Transverse colon (tissue), 4 donors: ENCODE measurements at regions not wholly inside any gene's neighbourhood (a gene's known extent, or its start where the extent isn't known, plus 50 kb on each side); places are given as distances from the start of the nearest gene placed in this dataset.

Source experiments
- DNase-seq: peaks from one replicate; pipeline ENCODE4 v3.0.0-alpha.2; 2019
- H3K27ac ChIP-seq, 4 donors: fragments of 200-600 bp; sonication (generic); 2 replicates each; pipeline ENCODE4 v1.5.1; 2016 to 2018; ENCODE audit warnings: inconsistent platforms in 4 of 4
- H3K27me3 ChIP-seq: fragments of 200-600 bp; sonication (generic); 2 replicates; pipeline ENCODE4 v1.5.1; 2017; ENCODE audit warnings: inconsistent platforms
- H3K36me3 ChIP-seq, 4 donors: fragments of 200-600 bp; sonication (generic); 2 replicates each; pipeline ENCODE4 v1.5.1; 2017 to 2019; ENCODE audit warnings: inconsistent platforms in 4 of 4
- H3K4me1 ChIP-seq, 4 donors: fragments of 200-600 bp; sonication (generic); 2 replicates each; pipeline ENCODE4 v1.5.1; 2017 to 2020; ENCODE audit warnings: inconsistent platforms in 4 of 4
- H3K4me3 ChIP-seq, 4 donors: fragments of 200-600 bp; sonication (generic); 1 replicate in 1 of 4; 2 replicates in 3 of 4; pipeline versions ENCODE4 v1.5.1 to v1.6.1; 2017 to 2019; ENCODE audit warnings: inconsistent platforms in 4 of 4
- H3K9me3 ChIP-seq, 2 donors: fragments of 200-600 bp; sonication (generic); 2 replicates each; pipeline ENCODE4 v1.5.1; 2017 to 2019; ENCODE audit warnings: inconsistent platforms in 2 of 2
- EP300 ChIP-seq: sonication (generic); formaldehyde crosslinking; IDR thresholded peaks from one replicate; pipeline ENCODE4 v1.6.1; 2017; ENCODE audit warnings: antibody characterized with exemption, low read depth
- POLR2A ChIP-seq: fragments of 450-650 bp; IDR thresholded peaks from one replicate; pipeline ENCODE4 v1.6.1; 2016; ENCODE audit warnings: antibody characterized with exemption, mild to moderate bottlenecking, moderate library complexity
- POLR2AphosphoS5 ChIP-seq, 3 donors: sonication (generic); formaldehyde crosslinking; IDR thresholded peaks; one replicate each; pipeline ENCODE4 v1.6.1; 2016; ENCODE audit warnings: antibody characterized with exemption in 3 of 3
- WGBS, 2 donors: methylation state at CpG; one replicate each; pipeline ENCODE4 v1.1.5; 2018; ENCODE audit warnings: low coverage in 1 of 2; 5-methylcytosine and 5-hydroxymethylcytosine counted together
- in situ Hi-C, 4 donors: fragments of 200-750 bp; cut with MboI; loops; one replicate each; pipeline versions ENCODE4 v1.15.0 to v1.15.1; 2017; ENCODE audit warnings: low sequenced_read_pairs in 3 of 4, low pct_ligation_motif_present in 1 of 4, low pct_unique_long_range_greater_than_20kb in 1 of 4
- intact Hi-C: fragments of 100-400 bp; cut with DNase I; formaldehyde crosslinking; loops from one replicate; pipeline ENCODE4 v1.15.1; 2023; ENCODE audit warnings: low total_unique reads
- TF ChIP-seq, protein P1 (sequence below), 5 experiments: fragments of 200-600 bp in 3 of 5; fragments of 450-650 bp in 2 of 5; sonication (generic) in 3 of 5; IDR thresholded peaks; 1 replicate in 2 of 5; 2 replicates in 3 of 5; pipeline ENCODE4 v1.5.1; 2016 to 2017; ENCODE audit warnings: antibody characterized with exemption in 5 of 5, inconsistent platforms in 3 of 5, mild to moderate bottlenecking in 2 of 5, moderate library complexity in 1 of 5

DNA sequence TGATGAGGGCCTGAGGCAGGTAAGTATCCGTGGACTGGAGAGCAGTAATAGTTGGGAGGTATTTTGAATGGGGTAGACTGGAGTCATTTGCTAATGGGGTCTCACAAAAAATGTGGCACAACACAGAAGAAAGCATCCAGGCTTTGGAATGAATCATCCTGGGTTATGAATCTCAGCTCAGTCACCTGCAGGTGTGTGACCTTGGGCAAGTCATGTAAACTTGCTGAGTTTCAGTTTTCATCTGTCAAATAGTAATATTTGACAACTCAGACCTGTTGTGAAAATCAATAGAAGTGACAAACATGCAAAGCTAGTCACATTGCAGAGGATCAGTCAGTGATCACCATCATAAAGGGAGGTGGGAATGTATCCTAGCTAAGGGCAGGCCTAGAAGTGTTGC is 232.0 kb upstream of the TENM4 start:
- 78 to 82% methylated on average over 1 of the region's 1 CpG for WGBS, 2 donors
- H3K9me3 ChIP-seq, result no peaks in the 10 kb centered on the region
- no peak overlapping the region for H3K27ac ChIP-seq
- intact Hi-C loops (no loop called here), in situ Hi-C loops (no loop called here)
- no peaks in the 10 kb centered on the region for H3K4me1 ChIP-seq
- DNase-seq, result no peak
- H3K27me3 ChIP-seq, result no peaks in the 10 kb centered on the region
- no peaks in the 10 kb centered on the region for H3K36me3 ChIP-seq
- TF ChIP-seq EP300 (no peak), POLR2AphosphoS5 (IDR thresholded peaks at IDR 0.05) (no peak), POLR2A (no peak)
- TF ChIP-seq, protein P1, sequence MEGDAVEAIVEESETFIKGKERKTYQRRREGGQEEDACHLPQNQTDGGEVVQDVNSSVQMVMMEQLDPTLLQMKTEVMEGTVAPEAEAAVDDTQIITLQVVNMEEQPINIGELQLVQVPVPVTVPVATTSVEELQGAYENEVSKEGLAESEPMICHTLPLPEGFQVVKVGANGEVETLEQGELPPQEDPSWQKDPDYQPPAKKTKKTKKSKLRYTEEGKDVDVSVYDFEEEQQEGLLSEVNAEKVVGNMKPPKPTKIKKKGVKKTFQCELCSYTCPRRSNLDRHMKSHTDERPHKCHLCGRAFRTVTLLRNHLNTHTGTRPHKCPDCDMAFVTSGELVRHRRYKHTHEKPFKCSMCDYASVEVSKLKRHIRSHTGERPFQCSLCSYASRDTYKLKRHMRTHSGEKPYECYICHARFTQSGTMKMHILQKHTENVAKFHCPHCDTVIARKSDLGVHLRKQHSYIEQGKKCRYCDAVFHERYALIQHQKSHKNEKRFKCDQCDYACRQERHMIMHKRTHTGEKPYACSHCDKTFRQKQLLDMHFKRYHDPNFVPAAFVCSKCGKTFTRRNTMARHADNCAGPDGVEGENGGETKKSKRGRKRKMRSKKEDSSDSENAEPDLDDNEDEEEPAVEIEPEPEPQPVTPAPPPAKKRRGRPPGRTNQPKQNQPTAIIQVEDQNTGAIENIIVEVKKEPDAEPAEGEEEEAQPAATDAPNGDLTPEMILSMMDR (IDR thresholded peaks at IDR 0.05), result no peak
- H3K4me3 ChIP-seq, result no peak overlapping the region

DNA sequence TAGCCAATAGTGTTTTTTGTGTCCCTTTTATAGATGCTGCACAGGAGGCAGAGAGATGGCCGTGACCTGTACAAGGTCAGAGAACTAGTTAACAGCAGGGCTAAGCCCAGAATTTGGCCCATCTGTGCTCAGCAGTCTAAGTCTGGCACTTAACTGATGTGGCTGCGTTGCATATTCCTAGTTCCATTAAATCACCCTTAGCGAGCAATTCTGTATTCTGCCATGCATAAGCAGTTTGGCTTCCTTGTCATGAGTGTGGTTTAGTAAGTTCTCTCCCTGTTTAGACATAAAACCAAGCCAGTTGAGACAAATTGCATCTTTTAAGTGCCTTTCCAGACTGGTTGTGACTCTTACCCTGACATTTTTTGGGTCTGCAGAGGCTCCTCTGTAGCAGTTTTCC is 230.6 kb upstream of the TENM4 start:
- intact Hi-C loops, result no loop called here

DNA sequence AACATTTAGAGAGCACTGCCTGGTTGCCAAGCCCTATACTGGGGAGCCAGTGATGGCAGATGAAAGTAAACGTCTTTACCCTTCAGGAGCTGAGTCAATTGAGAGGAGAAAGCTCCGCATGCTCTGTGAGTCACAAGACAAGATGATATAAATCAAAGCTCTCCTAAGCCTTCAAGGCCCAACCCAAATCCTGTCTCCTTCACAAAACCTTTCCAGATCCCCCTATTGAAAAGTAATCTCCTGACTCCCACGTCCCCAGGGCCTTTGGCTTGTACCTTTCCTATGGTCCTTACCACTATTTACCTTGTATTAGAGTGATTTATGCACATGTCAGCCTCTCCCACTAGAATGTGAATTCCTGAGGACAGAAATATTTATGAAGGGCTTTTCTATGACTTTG is 230.1 kb upstream of the TENM4 start:
- Histone ChIP-seq H3K27ac (no peak overlapping the region), H3K9me3 (no peaks in the 10 kb centered on the region), H3K36me3 (no peaks in the 10 kb centered on the region), H3K4me3 (no peak overlapping the region), H3K27me3 (no peaks in the 10 kb centered on the region), H3K4me1 (no peaks in the 10 kb centered on the region)
- WGBS, 2 donors, result 58 to 65% methylated on average over 2 to 3 of the region's 3 CpGs
- in situ Hi-C loops, result no loop called here
- DNase-seq, result no peak
- TF ChIP-seq EP300 (no peak), POLR2A (no peak), POLR2AphosphoS5 (IDR thresholded peaks at IDR 0.05) (no peak)
- TF ChIP-seq, protein P1 (IDR thresholded peaks at IDR 0.05), result no peak
- intact Hi-C loops, result no loop called here

More for the DNA sequence above, 230.6 kb upstream of the TENM4 start:
- Histone ChIP-seq H3K27me3 (no peaks in the 10 kb centered on the region), H3K4me1 (no peaks in the 10 kb centered on the region), H3K27ac (no peak overlapping the region), H3K9me3 (no peaks in the 10 kb centered on the region), H3K36me3 (no peaks in the 10 kb centered on the region), H3K4me3 (no peak overlapping the region)
- TF ChIP-seq, protein P1 (IDR thresholded peaks at IDR 0.05), result no peak
- TF ChIP-seq EP300 (no peak), POLR2A (no peak), POLR2AphosphoS5 (IDR thresholded peaks at IDR 0.05) (no peak)
- DNase-seq, result no peak
- 71 to 78% methylated on average over 1 to 3 of the region's 3 CpGs for WGBS, 2 donors
- in situ Hi-C loops, result no loop called here

DNA sequence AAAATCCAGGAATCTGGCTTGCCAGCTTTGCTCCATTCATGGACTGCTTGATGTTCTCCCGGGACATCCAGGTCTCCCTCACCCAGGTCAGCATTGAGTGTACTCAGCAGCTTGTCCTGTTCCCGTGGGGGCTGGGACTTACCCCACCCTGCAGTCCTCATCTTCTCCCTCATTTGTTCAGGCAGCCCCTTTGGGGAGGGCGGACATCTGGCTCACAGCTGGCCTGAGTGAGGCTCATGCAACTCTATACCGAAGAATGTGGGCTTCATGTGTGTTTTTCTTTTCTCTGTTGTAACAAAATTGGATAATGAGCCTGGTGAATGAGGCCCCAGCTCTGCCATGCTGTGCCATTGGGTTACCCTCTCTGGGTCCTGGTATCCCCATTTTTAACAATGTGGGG is 227.7 kb upstream of the TENM4 start:
- Histone ChIP-seq H3K36me3 (no peaks in the 10 kb centered on the region), H3K27ac (no peak overlapping the region), H3K27me3 (no peaks in the 10 kb centered on the region), H3K4me3 (no peak overlapping the region), H3K4me1 (no peaks in the 10 kb centered on the region), H3K9me3 (no peaks in the 10 kb centered on the region)
- 70 to 71% methylated on average over 1 to 4 of the region's 4 CpGs for WGBS, 2 donors
- DNase-seq, result no peak
- intact Hi-C loops (no loop called here), in situ Hi-C loops (no loop called here)
- TF ChIP-seq EP300 (no peak), POLR2A (no peak), POLR2AphosphoS5 (IDR thresholded peaks at IDR 0.05) (no peak)
- TF ChIP-seq, protein P1 (IDR thresholded peaks at IDR 0.05), result no peak
